VCaP (cell line): ENCODE measurements at regions not wholly inside any gene's neighbourhood (a gene's known extent, or its start where the extent isn't known, plus 50 kb on each side); places are given as distances from the start of the nearest gene placed in this dataset.

ENCODE experiments used
- H3K27ac ChIP-seq: fragments of 450-650 bp; 2 replicates; pipeline ENCODE4 v1.5.1; 2017
- CTCF ChIP-seq: fragments of 450-650 bp; conservative IDR thresholded peaks from 2 replicates; pipeline ENCODE4 v1.5.1; 2017; ENCODE audit warnings: mild to moderate bottlenecking, moderate library complexity

- no peak for TF ChIP-seq CTCF
- H3K27ac ChIP-seq = no peak overlapping the region
Observed at GRCh38 chr3:159832024-159832423, 156.6 kb upstream of the IL12A start.

- no peak overlapping the region for H3K27ac ChIP-seq
- no peak for TF ChIP-seq CTCF
Observed at GRCh38 chr3:159835126-159835525, 153.5 kb upstream of the IL12A start.

- no peak overlapping the region for H3K27ac ChIP-seq
- TF ChIP-seq CTCF = no peak
Observed at GRCh38 chr3:159837725-159838124, 150.9 kb upstream of the IL12A start.

GRCh38 chr3:159838938-159839337, 149.7 kb upstream of the IL12A start:
- no peak for TF ChIP-seq CTCF

GRCh38 chr3:159839561-159840379, 148.9 kb upstream of the IL12A start, which contains the start of gene SCHIP1:
Gene SCHIP1 (plus strand): TSS chr3:159839861.
- no peak within 1 kb of the TSS for H3K27ac ChIP-seq

More at GRCh38 chr3:159838938-159839337, 149.7 kb upstream of the IL12A start:
- no peak overlapping the region for H3K27ac ChIP-seq

GRCh38 chr3:159840703-159841299, 147.8 kb upstream of the IL12A start:
- no peak for TF ChIP-seq CTCF
- H3K27ac ChIP-seq = no peak overlapping the region

More at GRCh38 chr3:159839561-159840379, 148.9 kb upstream of the IL12A start, which contains the start of gene SCHIP1:
- no peak for TF ChIP-seq CTCF

- TF ChIP-seq CTCF = no peak
- H3K27ac ChIP-seq = no peak overlapping the region
Observed at GRCh38 chr3:159841766-159842165, 146.9 kb upstream of the IL12A start.
